GM12878 (cell line): ENCODE measurements at regions not wholly inside any gene's neighbourhood (a gene's known extent, or its start where the extent isn't known, plus 50 kb on each side); places are given as distances from the start of the nearest gene placed in this dataset.

Experiments
- ATAC-seq: fragments of 200-7000 bp; cut with Tn5 transposase; 3 replicates; pipeline ENCODE4 v1.9.1; 2020; ENCODE audit warnings: mild to moderate bottlenecking, moderate library complexity
- BruUV-seq: library from RNA; stranded (reverse); fragments of 400-500 nt; replicated peaks from 2 replicates; lab custom pipeline; 2021; lab: Mats Ljungman, UMichigan
- CTCF ChIA-PET: fragments of 300-600 bp; sonication (Branson Sonifier 250); formaldehyde crosslinking; extraction: SDS; loops from one replicate; lab custom pipeline; 2021; ENCODE audit warnings: inconsistent platforms; lab: Yijun Ruan, JAX
- POLR2A ChIA-PET: fragments of 350-600 bp; formaldehyde crosslinking; extraction: SDS; loops from one replicate; lab custom pipeline; 2021; ENCODE audit warnings: inconsistent platforms; lab: Charles Lee
- RAD21 ChIA-PET: fragments of 300-600 bp; sonication (Branson Sonifier 250); formaldehyde crosslinking; loops from one replicate; lab custom pipeline; 2023; ENCODE audit warnings: antibody characterized with exemption; ENCODE audit not compliant: unreplicated experiment; lab: Charles Lee
- SMC1A ChIA-PET: fragments of 300-600 bp; sonication (Branson Sonifier 250); formaldehyde crosslinking; loops from one replicate; lab custom pipeline; 2023; ENCODE audit not compliant: unreplicated experiment, uncharacterized antibody; lab: Charles Lee
- DNase-seq: peaks from one replicate; pipeline ENCODE4 v3.0.0-alpha.2; 2011; ENCODE audit warnings: low read depth, low spot score
- FAIRE-seq: peaks from 3 replicates; lab custom pipeline; 2011; peaks lifted over from hg19 to GRCh38; lab: Jason Lieb, UNC
- H2AFZ ChIP-seq: 2 replicates; pipeline ENCODE4 v1.6.0; 2011; ENCODE audit warnings: low read depth, low read length, control low read depth; ENCODE audit not compliant: control insufficient read depth
- H3K27ac ChIP-seq: 2 replicates; pipeline ENCODE4 v1.5.1; 2011; ENCODE audit warnings: control low read depth; ENCODE audit not compliant: control insufficient read depth, insufficient read depth
- H3K27me3 ChIP-seq, 2 experiments: replicated peaks in 1 of 2; 2 replicates each; pipeline versions ENCODE4 v1.6.0 to v1.6.1; 2011; ENCODE audit warnings: low read length in 1 of 2; ENCODE audit not compliant: control insufficient read depth in 2 of 2, insufficient read depth in 2 of 2
- H3K36me3 ChIP-seq, 2 experiments: 2 replicates each; pipeline ENCODE4 v1.5.1; 2011; ENCODE audit warnings: low read length in 1 of 2; ENCODE audit not compliant: control insufficient read depth in 2 of 2, insufficient read depth in 2 of 2
- H3K4me1 ChIP-seq: 2 replicates; pipeline ENCODE4 v1.6.1; 2011; ENCODE audit warnings: mild to moderate bottlenecking, low read length, moderate library complexity, mixed read lengths; ENCODE audit not compliant: control insufficient read depth, insufficient read depth
- H3K4me2 ChIP-seq: 2 replicates; pipeline ENCODE4 v1.6.0; 2011; ENCODE audit warnings: control low read depth; ENCODE audit not compliant: control insufficient read depth, insufficient read depth
- H3K4me3 ChIP-seq: fragments of 200-600 bp; sonication (generic); 2 replicates; pipeline ENCODE4 v1.5.1; 2016
- H3K79me2 ChIP-seq: 2 replicates; pipeline ENCODE4 v1.6.0; 2011; ENCODE audit warnings: low read length; ENCODE audit not compliant: control insufficient read depth, insufficient read depth
- H3K9ac ChIP-seq: 2 replicates; pipeline ENCODE4 v1.8.0; 2011; ENCODE audit warnings: low read length, control low read depth, mixed read lengths; ENCODE audit not compliant: control insufficient read depth, insufficient read depth
- H3K9me3 ChIP-seq: replicated peaks from 3 replicates; pipeline ENCODE4 v1.5.1; 2011; ENCODE audit warnings: mild to moderate bottlenecking, low read length; ENCODE audit not compliant: control insufficient read depth, insufficient read depth
- H4K20me1 ChIP-seq: 2 replicates; pipeline ENCODE4 v1.6.0; 2011; ENCODE audit not compliant: control insufficient read depth, insufficient read depth
- BHLHE40 ChIP-seq, 2 experiments: fragments of 450-650 bp in 1 of 2; IDR thresholded peaks; 2 replicates each; pipeline ENCODE4 v1.6.1; 2011 to 2017; ENCODE audit warnings: low read depth in 2 of 2, borderline replicate concordance in 1 of 2, improper control_type of control experiment in 1 of 2, low read length in 1 of 2, mild to moderate bottlenecking in 1 of 2
- E2F4 ChIP-seq: IDR thresholded peaks from 2 replicates; pipeline ENCODE4 v1.6.1; 2012; ENCODE audit warnings: low read depth, low read length, improper control_type of control experiment
- KAT2A ChIP-seq: conservative IDR thresholded peaks from 2 replicates; pipeline ENCODE4 v1.6.1; 2011; ENCODE audit warnings: low read depth, low read length; ENCODE audit not compliant: control insufficient read depth
- MTA3 ChIP-seq: IDR thresholded peaks from 2 replicates; pipeline ENCODE4 v1.6.1; 2012; ENCODE audit warnings: low read length, inconsistent platforms, borderline replicate concordance
- NR2C2 ChIP-seq: IDR thresholded peaks from 2 replicates; pipeline ENCODE4 v1.6.1; 2011; ENCODE audit warnings: borderline replicate concordance, low read depth; ENCODE audit not compliant: control insufficient read depth, insufficient read length
- POLR2AphosphoS2 ChIP-seq: IDR thresholded peaks from 2 replicates; pipeline ENCODE4 v1.6.1; 2011; ENCODE audit warnings: low read depth, mild to moderate bottlenecking, low read length, improper control_type of control experiment, moderate library complexity
- SP1 ChIP-seq: IDR thresholded peaks from one replicate; pipeline ENCODE4 v1.6.1; 2011; ENCODE audit warnings: low read depth, low read length
- ZNF622 ChIP-seq: fragments of 450-650 bp; IDR thresholded peaks from 2 replicates; pipeline ENCODE4 v1.6.1; 2017; ENCODE audit warnings: mild to moderate bottlenecking, inconsistent platforms
- WGBS: methylation state at CpG from one replicate; pipeline ENCODE4 v1.1.6; 2016; ENCODE audit warnings: low lambda C conversion rate; ENCODE audit not compliant: insufficient replicate concordance, insufficient coverage; ENCODE audit errors: missing lambda C conversion rate; 5-methylcytosine and 5-hydroxymethylcytosine counted together
- in situ Hi-C: fragments of 300-500 bp; cut with MboI; formaldehyde crosslinking; loops from 9 replicates; pipeline ENCODE4 v1.14.3; 2018; ENCODE audit warnings: mixed read lengths
- intact Hi-C: fragments of 100-400 bp; cut with micrococcal nuclease; formaldehyde crosslinking; loops from one replicate; pipeline ENCODE4 v1.14.2; 2022; ENCODE audit not compliant: unreplicated experiment

GRCh38 chr3:72285502-72285901, 500.6 kb upstream of the PROK2 start:
- Histone ChIP-seq H3K4me2 (no peak overlapping the region), H3K4me3 (no peak overlapping the region), H3K9me3 (peaks cover 1% of the 10 kb centered on the region; the same call in 1 of the 3 replicates), H2AFZ (no peak overlapping the region), H3K36me3 (no peaks in the 10 kb centered on the region), H3K27me3 (no peaks in the 10 kb centered on the region), H3K27ac (no peak overlapping the region), H4K20me1 (no peaks in the 10 kb centered on the region), H3K4me1 (peaks cover 12% of the 10 kb centered on the region), H3K79me2 (no peaks in the 10 kb centered on the region), H3K9ac (no peak overlapping the region)
- no peak for ATAC-seq
- RAD21 ChIA-PET: interaction anchor here (0.8 to 1.4 kb wide), 2 partner anchors 410 kb away, joined by 3 to 4 read pairs; no protein-coding TSS in a partner anchor
- FAIRE-seq: no peak
- POLR2A ChIA-PET: interaction anchor here (1.1 kb wide), 1 partner anchor 301 kb away, joined by 3 read pairs; no protein-coding TSS in a partner anchor
- SMC1A ChIA-PET: interaction anchor here (1.4 to 1.9 kb wide), 2 partner anchors 10 to 410 kb away, joined by 4 to 5 read pairs; no protein-coding TSS in a partner anchor
- intact Hi-C loops: no loop called here
- CTCF ChIA-PET: no interaction called here
- no TSS peak for BruUV-seq
- in situ Hi-C loops: no loop called here
- 75% methylated on average over 3 of the region's 3 CpGs for WGBS
- DNase-seq: no peak
- no peak for TF ChIP-seq KAT2A
- TF ChIP-seq E2F4: no peak
- no peak for TF ChIP-seq POLR2AphosphoS2
- no peak for TF ChIP-seq ZNF622
- TF ChIP-seq NR2C2: no peak
- no peak for TF ChIP-seq BHLHE40 (IDR thresholded peaks at IDR 0.05; ENCODE audit: borderline replicate concordance in 1 of 2, low read depth in 2 of 2, low read length in 1 of 2)
- TF ChIP-seq SP1: no peak
- TF ChIP-seq MTA3: no peak
- TF ChIP-seq, all 136 proteins: peak for 0
